NK-92 treated with Interleukin-12 subunit alpha and Interleukin-12 subunit beta, amount 100 ng/mL, for 24 hours (cell line): ENCODE measurements at regions not wholly inside any gene's neighbourhood (a gene's known extent, or its start where the extent isn't known, plus 50 kb on each side); places are given as distances from the start of the nearest gene placed in this dataset.

Experiments
- DNase-seq: peaks from one replicate; lab custom pipeline; 2025; lab: John Stamatoyannopoulos, UW

- no peak for DNase-seq
These were observed 56.0 kb downstream of the PLK2 start for GRCh38 chr5:58403822-58404433.

- no peak for DNase-seq
These were observed 58.2 kb downstream of the PLK2 start for GRCh38 chr5:58401701-58402100.

DNA sequence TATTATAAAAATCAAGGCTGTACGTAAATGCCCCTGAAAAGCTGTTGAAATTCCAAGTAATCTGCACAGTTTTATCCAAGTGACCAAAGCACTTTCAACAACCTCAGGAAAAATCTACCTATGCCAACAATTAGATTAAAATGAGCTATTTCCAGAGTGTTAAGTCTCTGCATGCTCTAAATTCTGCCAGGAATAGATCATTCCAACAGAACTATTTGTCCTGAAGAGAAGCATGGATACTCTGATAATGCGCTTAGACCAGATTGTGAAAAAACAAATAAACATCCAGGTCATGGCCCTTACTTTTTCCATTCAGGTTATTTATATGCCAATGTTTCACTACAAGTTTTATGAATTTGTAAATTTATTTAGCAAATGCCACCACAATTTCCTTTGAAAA lies 59.1 kb downstream of the PLK2 start:
- DNase-seq = no peak

- no peak for DNase-seq
These were observed 59.9 kb downstream of the PLK2 start for GRCh38 chr5:58399951-58400350.

GRCh38 chr5:58394339-58394738 lies 65.5 kb downstream of the PLK2 start:
- no peak for DNase-seq

DNA sequence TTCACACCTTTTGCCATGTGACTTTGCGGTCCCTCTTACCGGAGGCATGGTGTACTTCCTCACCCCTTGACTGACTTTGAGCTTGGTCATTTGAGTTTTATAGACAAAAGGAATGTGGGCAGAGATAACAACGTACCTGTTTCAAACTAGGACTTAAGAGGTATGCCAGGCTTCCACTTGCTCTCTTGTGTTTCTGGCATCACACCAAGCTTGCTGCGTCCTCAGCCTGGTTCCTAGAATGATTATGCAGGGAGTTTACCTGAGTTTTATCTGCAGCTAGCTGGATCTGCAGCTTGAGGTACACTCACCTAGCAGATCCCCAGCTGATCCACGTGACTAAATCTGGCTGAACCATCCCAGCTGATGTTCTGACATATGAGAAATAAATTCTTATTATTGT lies 66.2 kb downstream of the PLK2 start:
- no peak for DNase-seq

DNA sequence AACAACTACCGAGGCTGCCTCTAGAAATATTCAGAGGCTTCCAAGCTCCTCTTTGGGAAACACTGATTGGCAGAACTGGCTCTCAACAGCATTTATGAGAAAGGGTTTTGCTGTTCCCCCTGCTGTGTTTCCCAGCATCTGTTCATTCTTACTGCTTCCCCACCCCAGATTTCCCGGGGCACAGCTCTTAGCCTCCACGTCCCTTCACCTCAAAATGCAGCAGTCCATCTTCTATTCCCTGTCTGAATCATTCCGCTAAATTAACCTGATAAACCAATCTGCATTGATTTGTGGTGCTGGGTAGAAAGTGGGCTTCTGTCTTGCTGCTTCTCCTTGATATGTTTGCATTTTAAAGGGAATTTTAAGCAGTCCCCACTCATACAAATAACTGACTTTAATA lies 67.4 kb downstream of the PLK2 start:
- DNase-seq = no peak

DNA sequence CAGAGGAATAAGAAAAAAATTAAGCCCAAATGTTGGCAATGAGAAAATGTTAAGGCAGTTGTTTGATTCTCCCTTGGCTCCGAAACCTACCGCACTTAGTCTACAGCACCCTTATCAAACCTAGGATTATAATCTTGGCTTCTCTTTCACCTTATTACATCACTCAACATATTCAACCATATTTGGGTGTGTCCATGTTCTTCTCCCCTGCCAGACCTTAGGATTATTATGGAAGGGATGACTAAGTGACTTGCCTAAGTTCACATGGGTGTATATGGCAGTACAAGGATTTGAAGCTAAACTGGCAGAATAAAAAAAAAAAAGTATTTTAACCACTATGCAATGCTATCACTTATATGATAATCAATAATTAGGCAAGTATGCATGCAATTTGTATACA lies 76.4 kb downstream of the PLK2 start:
- no peak for DNase-seq

GRCh38 chr5:58382131-58382534 lies 77.8 kb downstream of the PLK2 start:
- no peak for DNase-seq

DNA sequence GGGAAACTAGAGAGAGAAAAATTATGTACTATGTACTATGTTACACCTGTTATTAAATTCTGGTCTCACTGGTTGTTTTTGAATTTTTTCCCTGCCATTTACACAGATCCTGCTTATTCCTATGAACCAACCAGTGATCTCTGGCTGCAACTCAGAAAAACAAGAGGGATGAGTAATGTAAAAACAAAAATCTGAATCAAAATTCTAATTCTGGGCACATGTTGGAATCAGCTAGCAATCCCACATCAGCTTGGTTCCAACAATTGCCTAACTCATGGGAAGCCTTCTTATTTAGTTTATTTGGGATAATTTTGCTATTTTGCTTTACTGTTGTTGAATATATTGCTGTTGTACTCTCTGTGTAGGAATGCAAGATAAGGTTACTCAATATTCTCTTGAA lies 78.3 kb downstream of the PLK2 start:
- no peak for DNase-seq

- DNase-seq = no peak
These were observed 79.2 kb downstream of the PLK2 start for GRCh38 chr5:58380655-58381054.

- no peak for DNase-seq
These were observed 81.1 kb downstream of the PLK2 start for GRCh38 chr5:58378613-58379390.

DNA sequence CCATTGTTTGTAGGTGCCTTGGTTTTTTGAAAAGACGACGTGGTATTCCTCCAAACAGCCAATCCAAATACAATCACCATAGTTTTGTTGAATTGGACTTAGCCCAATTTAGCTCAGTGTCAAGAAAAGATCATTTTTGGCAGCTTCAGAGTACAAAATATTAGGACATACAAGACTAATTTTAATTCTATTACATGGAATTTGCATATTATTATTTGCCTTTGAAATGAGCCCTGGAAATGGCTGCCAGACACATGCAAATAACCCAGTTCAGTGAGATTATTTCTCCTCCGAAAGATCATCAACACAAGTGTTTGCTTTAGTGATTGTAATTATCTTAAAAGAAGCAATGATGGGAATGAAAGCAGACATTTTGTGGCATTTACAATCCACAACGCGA lies 89.3 kb downstream of the PLK2 start:
- no peak for DNase-seq

- DNase-seq = no peak
These were observed 90.2 kb downstream of the PLK2 start for GRCh38 chr5:58369513-58370190.

DNA sequence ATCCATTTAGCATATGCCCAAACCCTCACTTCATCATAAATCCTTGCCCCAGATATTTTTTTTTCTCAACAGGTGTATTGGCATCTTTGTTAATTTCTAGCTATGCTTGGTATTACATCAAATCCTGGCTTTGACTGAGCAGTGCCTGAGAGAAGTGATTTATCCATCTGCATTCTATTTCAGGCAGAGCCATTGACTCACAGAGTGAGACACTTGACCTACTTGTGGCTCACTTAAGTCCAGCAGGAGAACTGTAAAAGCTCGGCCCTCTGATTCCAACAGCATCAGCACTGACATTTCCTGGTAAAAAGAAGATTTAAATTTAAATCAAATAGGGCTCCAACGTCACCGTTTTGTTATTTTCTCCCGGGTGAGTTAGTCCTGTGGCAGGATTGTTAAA lies 93.4 kb downstream of the PLK2 start:
- DNase-seq = no peak

DNA sequence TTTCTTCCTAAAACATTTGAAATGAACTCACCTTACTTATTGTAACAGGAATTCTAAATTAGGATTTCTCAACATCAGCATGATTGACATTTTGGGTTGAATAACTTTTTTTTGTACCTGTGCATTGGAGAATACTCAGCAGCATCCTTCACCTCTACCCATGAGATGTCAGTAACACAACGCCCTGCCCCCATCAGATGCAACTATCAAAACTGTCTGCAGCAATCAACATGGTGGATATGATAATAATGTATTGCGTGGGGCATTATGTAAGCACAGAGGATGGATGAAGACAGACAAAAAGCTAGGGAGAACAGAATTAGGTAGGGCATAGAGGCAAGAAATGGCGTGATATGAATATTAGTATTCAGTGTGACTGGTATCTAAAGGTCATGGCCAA lies 94.1 kb downstream of the PLK2 start:
- no peak for DNase-seq

- no peak for DNase-seq
These were observed 96.2 kb downstream of the PLK2 start for GRCh38 chr5:58363461-58364249.

GRCh38 chr5:58362135-58362534 lies 97.8 kb downstream of the PLK2 start:
- no peak for DNase-seq

GRCh38 chr5:58360794-58361193 lies 99.1 kb downstream of the PLK2 start:
- DNase-seq = no peak

DNA sequence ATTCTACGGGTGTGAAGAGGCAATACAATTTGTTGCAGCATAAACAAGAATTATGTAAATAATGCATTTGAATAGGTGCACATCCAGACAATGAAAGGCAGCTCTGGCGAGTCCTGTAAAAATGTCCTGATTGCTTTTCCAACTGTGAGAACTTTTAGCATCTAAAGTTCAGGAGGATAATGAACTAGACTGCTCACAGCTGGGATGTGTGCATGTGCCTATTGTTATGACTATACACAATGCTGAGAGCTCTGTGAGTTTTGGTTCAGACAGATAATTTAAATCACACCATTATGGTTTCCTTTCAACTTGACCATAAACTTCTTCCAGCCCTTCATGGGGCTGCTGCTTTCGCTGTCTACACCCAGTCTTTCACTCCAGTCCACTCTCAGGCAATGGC lies 99.9 kb downstream of the PLK2 start:
- no peak for DNase-seq

- no peak for DNase-seq
These were observed 101.2 kb downstream of the PLK2 start for GRCh38 chr5:58358501-58359178.
